B cell (primary cell): ENCODE measurements at regions not wholly inside any gene's neighbourhood (a gene's known extent, or its start where the extent isn't known, plus 50 kb on each side); places are given as distances from the start of the nearest gene placed in this dataset.

ENCODE experiments used
- ATAC-seq: fragments of 200-7000 bp; cut with Tn5 transposase; one replicate; pipeline ENCODE4 v1.10.0; 2021; ENCODE audit warnings: low read depth, mild to moderate bottlenecking, moderate number of reproducible peaks, moderate library complexity
- CTCF ChIA-PET: fragments of 350-600 bp; sonication (Branson Sonifier 250); formaldehyde crosslinking; loops from one replicate; lab custom pipeline; 2021; ENCODE audit warnings: antibody characterized with exemption, inconsistent platforms; lab: Charles Lee
- POLR2A ChIA-PET: fragments of 350-600 bp; sonication (Branson Sonifier 250); formaldehyde crosslinking; loops from one replicate; lab custom pipeline; 2021; ENCODE audit warnings: antibody characterized with exemption; lab: Charles Lee
- DNase-seq: peaks from one replicate; pipeline ENCODE4 v3.0.0; 2013
- H2AFZ ChIP-seq: 2 replicates; pipeline ENCODE4 v1.6.1; 2012; ENCODE audit warnings: mild to moderate bottlenecking, low read depth, low read length; ENCODE audit not compliant: insufficient read depth, poor library complexity, severe bottlenecking
- H3K27ac ChIP-seq, 2 donors: 1 replicate in 1 of 2; 2 replicates in 1 of 2; pipeline ENCODE4 v1.5.1; 2012 to 2013; ENCODE audit warnings: low read length in 2 of 2, mild to moderate bottlenecking in 2 of 2, moderate library complexity in 1 of 2
- H3K27me3 ChIP-seq, 4 experiments: fragments of 200-600 bp in 1 of 4; sonication (generic) in 1 of 4; replicated peaks in 1 of 4; 1 replicate in 2 of 4; 2 replicates in 2 of 4; pipeline versions ENCODE4 v1.6.1 to v1.7.0; 2013 to 2016; ENCODE audit warnings: low read length in 3 of 4, mild to moderate bottlenecking in 2 of 4, mixed read lengths in 1 of 4, moderate library complexity in 1 of 4; ENCODE audit not compliant: insufficient read depth in 4 of 4, control insufficient read depth in 3 of 4; ENCODE audit errors: control extremely low read depth in 1 of 4
- H3K36me3 ChIP-seq, 2 experiments: replicated peaks in 1 of 2; 1 replicate in 1 of 2; 2 replicates in 1 of 2; pipeline versions ENCODE4 v1.6.1 to v1.7.1; 2013; ENCODE audit warnings: low read length in 1 of 2; ENCODE audit not compliant: insufficient read depth in 2 of 2, control insufficient read depth in 1 of 2; ENCODE audit errors: control extremely low read depth in 1 of 2, extremely low read depth in 1 of 2
- H3K4me1 ChIP-seq, 2 donors: fragments of 200-600 bp in 1 of 2; sonication (generic) in 1 of 2; 1 replicate in 1 of 2; 2 replicates in 1 of 2; pipeline versions ENCODE4 v1.5.1 to v1.6.1; 2013 to 2017; ENCODE audit warnings: low read length in 2 of 2; ENCODE audit not compliant: control insufficient read depth in 2 of 2, insufficient read depth in 2 of 2
- H3K4me2 ChIP-seq: replicated peaks from 2 replicates; pipeline ENCODE3; 2012; ENCODE audit warnings: mild to moderate bottlenecking, low read depth, low read length; ENCODE audit not compliant: poor library complexity, severe bottlenecking
- H3K4me3 ChIP-seq, 5 experiments: fragments of 200-600 bp in 1 of 5; sonication (generic) in 1 of 5; 1 replicate in 3 of 5; 2 replicates in 2 of 5; pipeline versions ENCODE4 v1.5.1 to v1.7.0; 2011 to 2016; ENCODE audit warnings: low read length in 4 of 5, mild to moderate bottlenecking in 4 of 5, low read depth in 2 of 5, control low read depth in 1 of 5, moderate library complexity in 1 of 5; ENCODE audit not compliant: insufficient read depth in 1 of 5; ENCODE audit errors: control extremely low read depth in 1 of 5, extremely low read depth in 1 of 5
- H3K79me2 ChIP-seq: fragments of 200-600 bp; sonication (generic); one replicate; pipeline ENCODE4 v1.6.0; 2016; ENCODE audit warnings: low read length; ENCODE audit not compliant: control insufficient read depth, insufficient read depth
- H3K9ac ChIP-seq: fragments of 200-600 bp; sonication (generic); 2 replicates; pipeline ENCODE4 v1.6.1; 2017; ENCODE audit warnings: mild to moderate bottlenecking, low read length, moderate library complexity
- H3K9me3 ChIP-seq, 3 donors: one replicate each; pipeline versions ENCODE4 v1.6.1 to v1.7.1; 2013; ENCODE audit warnings: low read length in 2 of 3; ENCODE audit not compliant: control insufficient read depth in 2 of 3, insufficient read depth in 1 of 3; ENCODE audit errors: control extremely low read depth in 1 of 3
- H4K20me1 ChIP-seq: 2 replicates; pipeline ENCODE4 v1.6.0; 2012; ENCODE audit warnings: mild to moderate bottlenecking, low read length; ENCODE audit not compliant: insufficient read depth, control insufficient read depth, poor library complexity, severe bottlenecking
- H3K27ac Mint-ChIP-seq: one replicate; pipeline ENCODE4 v1.8.0; 2021; ENCODE audit warnings: mixed read lengths
- H3K27me3 Mint-ChIP-seq: one replicate; pipeline ENCODE4 v1.8.0; 2021; ENCODE audit warnings: mixed read lengths
- H3K4me1 Mint-ChIP-seq: one replicate; pipeline ENCODE4 v1.8.0; 2021; ENCODE audit warnings: mixed read lengths
- H3K4me3 Mint-ChIP-seq: one replicate; pipeline ENCODE4 v1.8.0; 2021; ENCODE audit warnings: mixed read lengths
- H3K9me3 Mint-ChIP-seq: one replicate; pipeline ENCODE4 v1.8.0; 2022; ENCODE audit warnings: mixed read lengths; ENCODE audit not compliant: insufficient read depth
- CTCF ChIP-seq: fragments of 200-600 bp; IDR thresholded peaks from one replicate; pipeline ENCODE4 v1.8.0; 2022; ENCODE audit warnings: antibody characterized with exemption, mild to moderate bottlenecking
- EZH2 ChIP-seq: IDR thresholded peaks from 2 replicates; pipeline ENCODE4 v1.6.1; 2012; ENCODE audit warnings: borderline replicate concordance, low read depth, mild to moderate bottlenecking, moderate library complexity, low read length; ENCODE audit not compliant: insufficient read depth, poor library complexity, severe bottlenecking
- WGBS: methylation state at CpG from one replicate; pipeline ENCODE4 v1.1.5; 2013; ENCODE audit warnings: missing lambda C conversion rate; ENCODE audit not compliant: insufficient coverage; 5-methylcytosine and 5-hydroxymethylcytosine counted together
- intact Hi-C: fragments of 100-400 bp; cut with micrococcal nuclease; formaldehyde crosslinking; loops from one replicate; pipeline ENCODE4 v1.10.0; 2022

GRCh38 chr20:60664106-60664505 lies 588.0 kb upstream of the CDH4 start:
- H3K4me3 Mint-ChIP-seq = no peak overlapping the region
- Histone ChIP-seq H4K20me1 (no peaks in the 10 kb centered on the region), H3K4me1 (no peaks in the 10 kb centered on the region), H3K27me3 (no peaks in the 10 kb centered on the region), H3K36me3 (no peaks in the 10 kb centered on the region), H3K9ac (no peak overlapping the region), H3K27ac (no peak overlapping the region), H3K4me2 (no peak overlapping the region), H3K79me2 (no peaks in the 10 kb centered on the region), H2AFZ (no peak overlapping the region), H3K9me3 (peaks cover 0 to 17% (median 0%) of the 10 kb centered on the region in 3 donors), H3K4me3 (no peak overlapping the region)
- intact Hi-C loops = no loop called here
- TF ChIP-seq EZH2 = no peak
- no peak for TF ChIP-seq CTCF
- no peaks in the 10 kb centered on the region for H3K27me3 Mint-ChIP-seq
- no peaks in the 10 kb centered on the region for H3K4me1 Mint-ChIP-seq
- DNase-seq = no peak
- no peak overlapping the region for H3K27ac Mint-ChIP-seq
- POLR2A ChIA-PET = no interaction called here
- H3K9me3 Mint-ChIP-seq = no peaks in the 10 kb centered on the region
- CTCF ChIA-PET = no interaction called here
- no peak for ATAC-seq
- 75% methylated on average over 5 of the region's 5 CpGs for WGBS

- H4K20me1 ChIP-seq = no peaks in the 10 kb centered on the region
- peaks cover 0 to 17% (median 0%) of the 10 kb centered on the region in 3 donors for H3K9me3 ChIP-seq
- TF ChIP-seq CTCF = no peak
- TF ChIP-seq EZH2 = no peak
- H2AFZ ChIP-seq = no peak overlapping the region
- ChIA-PET POLR2A (no interaction called here), CTCF (no interaction called here)
- Mint-ChIP-seq H3K4me3 (no peak overlapping the region), H3K4me1 (no peaks in the 10 kb centered on the region), H3K27ac (no peak overlapping the region), H3K9me3 (no peaks in the 10 kb centered on the region), H3K27me3 (no peaks in the 10 kb centered on the region)
- H3K4me2 ChIP-seq = no peak overlapping the region
- 83% methylated on average over 3 of the region's 6 CpGs for WGBS
- no peak overlapping the region for H3K27ac ChIP-seq
- no peaks in the 10 kb centered on the region for H3K79me2 ChIP-seq
- DNase-seq (no peak), ATAC-seq (no peak)
- no peak overlapping the region for H3K9ac ChIP-seq
- intact Hi-C loops = no loop called here
- H3K27me3 ChIP-seq = no peaks in the 10 kb centered on the region
- H3K4me1 ChIP-seq = no peaks in the 10 kb centered on the region
- no peaks in the 10 kb centered on the region for H3K36me3 ChIP-seq
- no peak overlapping the region for H3K4me3 ChIP-seq
These were observed 584.4 kb upstream of the CDH4 start for GRCh38 chr20:60667641-60668040.
